ENCODE measurements at regions not wholly inside any gene's neighbourhood (a gene's known extent, or its start where the extent isn't known, plus 50 kb on each side); places are given as distances from the start of the nearest gene placed in this dataset.

DNA sequence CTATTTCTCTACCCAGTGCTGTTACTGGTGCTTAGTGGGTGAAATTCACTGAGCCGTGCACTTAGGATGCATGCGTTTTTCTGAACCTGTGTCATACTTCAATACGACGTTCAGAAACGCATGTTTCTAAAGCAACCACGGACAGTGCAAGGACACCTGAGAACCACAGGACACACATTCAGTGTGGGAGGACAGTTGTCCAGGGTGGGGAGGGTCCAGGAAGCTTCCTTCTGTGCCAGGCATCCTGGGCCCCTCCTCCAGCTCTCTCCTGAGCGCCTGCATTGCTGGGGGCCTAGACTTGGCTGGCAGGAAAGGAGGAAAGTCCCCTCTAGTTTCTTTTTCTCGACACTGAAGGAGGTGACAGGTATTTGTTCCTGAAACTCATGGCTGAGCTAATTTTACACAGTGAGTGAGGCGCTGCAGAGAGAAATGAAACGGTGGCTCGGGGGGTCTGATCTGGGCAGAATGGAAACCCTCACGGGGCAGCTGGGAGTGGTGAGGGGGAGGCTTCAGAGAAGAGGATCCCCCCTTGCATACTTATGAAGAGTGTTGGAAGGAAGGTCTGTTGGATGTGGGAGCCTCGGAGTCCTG is 89.9 kb downstream of the IRF8 start:
- Histone ChIP-seq H3K27me3 (peaks cover 9% of the 10 kb centered on the region), H3K4me1 (peaks cover 12% of the 10 kb centered on the region), H4K20me1 (ENCODE audit: low read depth) (no peaks in the 10 kb centered on the region), H3K9ac (no peak overlapping the region), H3K79me2 (ENCODE audit: low read depth) (no peaks in the 10 kb centered on the region), H3K4me3 (no peak overlapping the region), H2AFZ (replicated peaks) (no peak overlapping the region), H3K27ac (no peak overlapping the region), H3K4me2 (no peak overlapping the region), H3K9me3 (ENCODE audit: low read depth) (no peaks in the 10 kb centered on the region), H3F3A (ENCODE audit: low read depth) (no peaks in the 10 kb centered on the region), H3K36me3 (no peaks in the 10 kb centered on the region)
- H3K4me3 Mint-ChIP-seq = no peak overlapping the region
- DNase-seq (ENCODE audit: low spot score) = no peak
- H3K27me3 Mint-ChIP-seq (ENCODE audit: insufficient read depth, low read depth) = peaks cover 15% of the 10 kb centered on the region
- H3K36me3 Mint-ChIP-seq = no peaks in the 10 kb centered on the region
- TF ChIP-seq EZH2 (IDR thresholded peaks at IDR 0.05) = no peak
- TF ChIP-seq EZH2phosphoT487 (IDR thresholded peaks at IDR 0.05) = no peak
- TF ChIP-seq, protein P1, sequence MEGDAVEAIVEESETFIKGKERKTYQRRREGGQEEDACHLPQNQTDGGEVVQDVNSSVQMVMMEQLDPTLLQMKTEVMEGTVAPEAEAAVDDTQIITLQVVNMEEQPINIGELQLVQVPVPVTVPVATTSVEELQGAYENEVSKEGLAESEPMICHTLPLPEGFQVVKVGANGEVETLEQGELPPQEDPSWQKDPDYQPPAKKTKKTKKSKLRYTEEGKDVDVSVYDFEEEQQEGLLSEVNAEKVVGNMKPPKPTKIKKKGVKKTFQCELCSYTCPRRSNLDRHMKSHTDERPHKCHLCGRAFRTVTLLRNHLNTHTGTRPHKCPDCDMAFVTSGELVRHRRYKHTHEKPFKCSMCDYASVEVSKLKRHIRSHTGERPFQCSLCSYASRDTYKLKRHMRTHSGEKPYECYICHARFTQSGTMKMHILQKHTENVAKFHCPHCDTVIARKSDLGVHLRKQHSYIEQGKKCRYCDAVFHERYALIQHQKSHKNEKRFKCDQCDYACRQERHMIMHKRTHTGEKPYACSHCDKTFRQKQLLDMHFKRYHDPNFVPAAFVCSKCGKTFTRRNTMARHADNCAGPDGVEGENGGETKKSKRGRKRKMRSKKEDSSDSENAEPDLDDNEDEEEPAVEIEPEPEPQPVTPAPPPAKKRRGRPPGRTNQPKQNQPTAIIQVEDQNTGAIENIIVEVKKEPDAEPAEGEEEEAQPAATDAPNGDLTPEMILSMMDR (IDR thresholded peaks at IDR 0.05) = no peak
- H3K27ac Mint-ChIP-seq = no peak overlapping the region
- H3K9me3 Mint-ChIP-seq = no peaks in the 10 kb centered on the region
- peaks cover 14% of the 10 kb centered on the region for H3K4me1 Mint-ChIP-seq

DNA sequence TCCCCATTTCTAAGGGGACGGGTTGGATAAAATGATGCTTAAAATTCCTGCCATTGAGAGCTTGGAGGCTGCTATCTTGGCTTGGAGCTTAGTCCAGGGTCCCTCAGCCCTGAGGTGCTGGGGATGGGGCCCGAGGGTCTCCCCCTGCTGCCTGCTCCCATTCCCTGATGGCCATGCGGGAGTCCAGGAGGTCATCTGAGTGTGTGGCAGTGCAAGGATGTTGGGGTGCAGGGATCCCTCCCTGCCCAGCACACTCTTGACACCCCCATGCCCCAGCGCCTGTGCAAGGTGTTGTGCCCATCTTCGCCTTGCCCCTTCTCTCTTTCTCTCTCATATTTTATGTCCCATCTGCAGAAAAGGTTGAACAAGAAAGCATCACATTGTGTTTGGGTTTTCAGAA is 90.4 kb downstream of the IRF8 start:
- Histone ChIP-seq H3K9me3 (ENCODE audit: low read depth) (no peaks in the 10 kb centered on the region), H3K9ac (no peak overlapping the region), H3K36me3 (no peaks in the 10 kb centered on the region), H3K79me2 (ENCODE audit: low read depth) (no peaks in the 10 kb centered on the region), H4K20me1 (ENCODE audit: low read depth) (no peaks in the 10 kb centered on the region), H3K27ac (no peak overlapping the region), H3K4me2 (no peak overlapping the region), H3F3A (ENCODE audit: low read depth) (no peaks in the 10 kb centered on the region), H2AFZ (replicated peaks) (no peak overlapping the region), H3K4me1 (peaks cover 12% of the 10 kb centered on the region), H3K27me3 (peaks cover 9% of the 10 kb centered on the region), H3K4me3 (no peak overlapping the region)
- H3K9me3 Mint-ChIP-seq = no peaks in the 10 kb centered on the region
- TF ChIP-seq EZH2phosphoT487 (IDR thresholded peaks at IDR 0.05) (no peak), EZH2 (IDR thresholded peaks at IDR 0.05) (no peak)
- TF ChIP-seq, protein P1 (IDR thresholded peaks at IDR 0.05) = no peak
- peaks cover 12% of the 10 kb centered on the region for H3K4me1 Mint-ChIP-seq
- H3K4me3 Mint-ChIP-seq = no peak overlapping the region
- no peaks in the 10 kb centered on the region for H3K36me3 Mint-ChIP-seq
- H3K27me3 Mint-ChIP-seq (ENCODE audit: insufficient read depth, low read depth) = peaks cover 15% of the 10 kb centered on the region
- no peak for DNase-seq (ENCODE audit: low spot score)
- H3K27ac Mint-ChIP-seq = no peak overlapping the region

DNA sequence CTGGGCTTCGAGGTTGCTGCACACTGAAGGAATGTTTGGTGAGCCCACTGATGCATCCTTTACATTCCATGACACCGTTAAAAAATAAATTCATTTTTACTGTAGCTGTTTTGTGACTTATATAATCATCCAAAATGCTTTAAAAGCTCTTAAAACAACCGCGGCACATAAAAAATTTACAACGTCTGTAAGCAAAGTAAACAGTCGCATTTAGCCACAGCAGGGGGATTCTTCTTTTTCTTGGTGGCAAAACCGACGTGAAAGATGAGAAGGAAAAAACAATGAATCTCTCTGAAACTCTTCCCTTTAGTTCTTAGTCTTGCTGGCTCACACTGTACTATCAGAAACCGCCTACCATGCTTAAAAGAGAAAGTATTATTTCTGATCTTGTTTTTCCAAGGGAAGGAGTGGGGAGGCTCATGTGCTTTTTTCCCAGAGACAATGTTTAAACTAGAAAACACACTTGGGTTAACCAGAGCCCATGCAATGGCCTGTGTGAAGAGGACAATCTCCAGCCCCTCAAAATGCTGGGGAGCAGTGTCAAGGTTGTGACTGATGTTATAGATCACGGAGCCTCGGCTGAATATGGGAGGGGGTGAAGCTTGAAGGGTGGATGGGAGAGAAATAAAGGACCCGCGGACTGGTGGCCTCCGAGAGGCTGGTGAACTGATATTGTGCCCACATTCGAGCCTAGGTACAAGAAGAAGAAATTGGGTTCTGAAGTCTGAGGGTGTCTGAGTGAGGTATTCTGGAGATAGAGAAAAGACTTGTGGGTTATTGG is 91.1 kb downstream of the IRF8 start:
- peaks cover 14% of the 10 kb centered on the region for H3K27me3 Mint-ChIP-seq (ENCODE audit: insufficient read depth, low read depth)
- Histone ChIP-seq H3K9me3 (ENCODE audit: low read depth) (no peaks in the 10 kb centered on the region), H3F3A (ENCODE audit: low read depth) (no peaks in the 10 kb centered on the region), H3K79me2 (ENCODE audit: low read depth) (no peaks in the 10 kb centered on the region), H3K4me2 (no peak overlapping the region), H4K20me1 (ENCODE audit: low read depth) (no peaks in the 10 kb centered on the region), H2AFZ (replicated peaks) (no peak overlapping the region), H3K27me3 (peaks cover 9% of the 10 kb centered on the region), H3K4me3 (no peak overlapping the region), H3K9ac (no peak overlapping the region), H3K36me3 (no peaks in the 10 kb centered on the region), H3K27ac (no peak overlapping the region), H3K4me1 (peaks cover 18% of the 10 kb centered on the region)
- no peaks in the 10 kb centered on the region for H3K36me3 Mint-ChIP-seq
- DNase-seq (ENCODE audit: low spot score) = no peak
- no peak for TF ChIP-seq EZH2phosphoT487 (IDR thresholded peaks at IDR 0.05)
- TF ChIP-seq, protein P1 (IDR thresholded peaks at IDR 0.05) = no peak
- TF ChIP-seq EZH2 (IDR thresholded peaks at IDR 0.05) = no peak
- H3K4me1 Mint-ChIP-seq = peaks cover 15% of the 10 kb centered on the region
- H3K9me3 Mint-ChIP-seq = no peaks in the 10 kb centered on the region
- H3K4me3 Mint-ChIP-seq = no peak overlapping the region
- no peak overlapping the region for H3K27ac Mint-ChIP-seq

Measured in neural progenitor cell (in vitro differentiated cells).